IPS-15b (cell line): ENCODE measurements at regions not wholly inside any gene's neighbourhood (a gene's known extent, or its start where the extent isn't known, plus 50 kb on each side); places are given as distances from the start of the nearest gene placed in this dataset.

Experiments used
- H3K27me3 ChIP-seq: one replicate; pipeline ENCODE4 v1.6.1; 2013; ENCODE audit warnings: low read length; ENCODE audit not compliant: control insufficient read depth, insufficient read depth
- H3K36me3 ChIP-seq: one replicate; pipeline ENCODE4 v1.6.1; 2013; ENCODE audit warnings: low read length; ENCODE audit not compliant: control insufficient read depth, insufficient read depth
- H3K4me1 ChIP-seq: one replicate; pipeline ENCODE4 v1.6.1; 2013; ENCODE audit warnings: mild to moderate bottlenecking, low read length; ENCODE audit not compliant: control insufficient read depth, insufficient read depth
- H3K4me3 ChIP-seq: one replicate; pipeline ENCODE4 v1.5.1; 2013; ENCODE audit warnings: low read depth, low read length
- H3K9ac ChIP-seq: one replicate; pipeline ENCODE4 v1.6.1; 2013; ENCODE audit warnings: low read depth, mild to moderate bottlenecking, low read length
- H3K9me3 ChIP-seq: one replicate; pipeline ENCODE4 v1.6.1; 2013; ENCODE audit warnings: mild to moderate bottlenecking, low read length; ENCODE audit not compliant: control insufficient read depth, insufficient read depth

- no peaks in the 10 kb centered on the region for H3K9me3 ChIP-seq
Observed at GRCh38 chr22:48870436-48870835, 957.2 kb downstream of the BRD1 start.

GRCh38 chr22:48869788-48870187, 957.9 kb downstream of the BRD1 start:
- no peaks in the 10 kb centered on the region for H3K4me1 ChIP-seq
- no peaks in the 10 kb centered on the region for H3K36me3 ChIP-seq
- no peaks in the 10 kb centered on the region for H3K9me3 ChIP-seq
- H3K9ac ChIP-seq, result no peak overlapping the region
- no peak overlapping the region for H3K4me3 ChIP-seq
- no peaks in the 10 kb centered on the region for H3K27me3 ChIP-seq

More at GRCh38 chr22:48870436-48870835, 957.2 kb downstream of the BRD1 start:
- Histone ChIP-seq H3K4me3 (no peak overlapping the region), H3K36me3 (no peaks in the 10 kb centered on the region), H3K9ac (no peak overlapping the region), H3K27me3 (no peaks in the 10 kb centered on the region), H3K4me1 (no peaks in the 10 kb centered on the region)

GRCh38 chr22:48869161-48869560, 958.5 kb downstream of the BRD1 start:
- H3K9me3 ChIP-seq, result no peaks in the 10 kb centered on the region
- no peaks in the 10 kb centered on the region for H3K4me1 ChIP-seq
- no peaks in the 10 kb centered on the region for H3K36me3 ChIP-seq
- H3K9ac ChIP-seq, result no peak overlapping the region
- no peak overlapping the region for H3K4me3 ChIP-seq
- H3K27me3 ChIP-seq, result no peaks in the 10 kb centered on the region

DNA sequence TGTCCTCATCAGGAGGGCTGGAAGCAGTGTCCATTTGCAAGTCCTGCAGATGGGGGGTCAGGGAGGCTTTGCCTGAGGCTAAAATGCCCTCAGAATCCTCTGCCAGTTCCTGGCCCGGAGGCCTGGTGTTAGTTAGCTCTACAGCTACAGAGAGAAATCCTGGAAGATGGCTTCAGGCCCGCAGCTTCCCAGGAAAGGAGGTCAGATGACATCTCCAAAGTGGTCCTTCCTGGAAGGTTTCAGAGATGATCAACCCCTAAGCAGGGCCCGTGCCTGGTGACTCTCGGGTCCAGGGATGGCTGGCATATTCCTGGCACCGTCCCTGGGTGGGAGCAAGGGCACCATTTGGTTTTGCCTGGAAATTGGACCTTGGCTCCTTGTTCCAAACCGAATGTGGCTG, 959.1 kb downstream of the BRD1 start:
- Histone ChIP-seq H3K9me3 (no peaks in the 10 kb centered on the region), H3K27me3 (no peaks in the 10 kb centered on the region), H3K4me3 (no peak overlapping the region), H3K9ac (no peak overlapping the region), H3K4me1 (no peaks in the 10 kb centered on the region), H3K36me3 (no peaks in the 10 kb centered on the region)

DNA sequence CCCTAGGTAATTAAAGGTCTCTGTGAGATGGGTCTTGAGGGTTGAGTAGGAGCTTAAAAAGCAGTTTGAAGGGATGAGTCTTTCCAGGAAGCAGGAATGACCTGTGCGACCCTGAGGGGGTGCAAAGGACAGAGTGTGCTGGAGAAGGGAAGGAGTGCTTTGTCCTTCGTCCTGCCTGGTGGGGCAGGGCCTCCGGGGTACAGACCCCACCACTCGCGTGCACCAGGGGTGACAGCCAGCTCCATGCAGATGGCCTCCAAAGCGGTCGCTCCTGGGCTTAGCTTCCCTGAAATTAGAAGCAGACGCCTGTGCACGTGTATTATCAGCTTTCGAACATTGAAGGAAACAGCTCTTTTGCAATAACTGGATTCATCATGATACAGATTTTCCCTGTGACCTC, 959.8 kb downstream of the BRD1 start:
- H3K4me3 ChIP-seq, result no peak overlapping the region
- no peaks in the 10 kb centered on the region for H3K36me3 ChIP-seq
- H3K9me3 ChIP-seq, result no peaks in the 10 kb centered on the region
- H3K9ac ChIP-seq, result no peak overlapping the region
- H3K4me1 ChIP-seq, result no peaks in the 10 kb centered on the region
- no peaks in the 10 kb centered on the region for H3K27me3 ChIP-seq

- H3K4me1 ChIP-seq, result no peaks in the 10 kb centered on the region
- no peaks in the 10 kb centered on the region for H3K9me3 ChIP-seq
- no peak overlapping the region for H3K9ac ChIP-seq
- no peak overlapping the region for H3K4me3 ChIP-seq
- no peaks in the 10 kb centered on the region for H3K36me3 ChIP-seq
- no peaks in the 10 kb centered on the region for H3K27me3 ChIP-seq
Observed at GRCh38 chr22:48866906-48867681, 960.6 kb downstream of the BRD1 start.

DNA sequence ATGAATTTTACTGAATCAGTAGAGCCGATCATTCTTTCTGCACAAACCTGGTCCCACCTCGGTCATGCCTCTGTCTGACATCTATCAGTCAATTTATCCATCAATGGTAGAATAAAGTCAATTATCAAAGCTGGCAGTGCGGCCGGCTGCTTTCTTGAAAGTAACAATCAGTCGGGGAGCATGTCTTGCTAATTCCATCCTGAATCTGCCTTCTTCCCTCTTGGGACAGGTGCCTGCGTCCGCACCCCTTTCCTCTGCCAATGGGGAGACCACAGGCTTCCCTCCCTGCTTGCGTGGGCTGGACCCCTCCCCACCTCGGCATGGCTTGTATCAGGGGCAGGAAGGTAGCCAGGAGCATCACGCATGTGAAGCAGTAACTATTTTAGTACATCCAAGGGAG, 962.9 kb downstream of the BRD1 start:
- no peaks in the 10 kb centered on the region for H3K9me3 ChIP-seq
- no peaks in the 10 kb centered on the region for H3K36me3 ChIP-seq
- no peak overlapping the region for H3K4me3 ChIP-seq
- H3K4me1 ChIP-seq, result no peaks in the 10 kb centered on the region
- no peak overlapping the region for H3K9ac ChIP-seq
- no peaks in the 10 kb centered on the region for H3K27me3 ChIP-seq

- no peak overlapping the region for H3K9ac ChIP-seq
- no peaks in the 10 kb centered on the region for H3K4me1 ChIP-seq
- H3K27me3 ChIP-seq, result no peaks in the 10 kb centered on the region
- no peaks in the 10 kb centered on the region for H3K36me3 ChIP-seq
- H3K4me3 ChIP-seq, result no peak overlapping the region
- H3K9me3 ChIP-seq, result no peaks in the 10 kb centered on the region
Observed at GRCh38 chr22:48863965-48864528, 963.6 kb downstream of the BRD1 start.

DNA sequence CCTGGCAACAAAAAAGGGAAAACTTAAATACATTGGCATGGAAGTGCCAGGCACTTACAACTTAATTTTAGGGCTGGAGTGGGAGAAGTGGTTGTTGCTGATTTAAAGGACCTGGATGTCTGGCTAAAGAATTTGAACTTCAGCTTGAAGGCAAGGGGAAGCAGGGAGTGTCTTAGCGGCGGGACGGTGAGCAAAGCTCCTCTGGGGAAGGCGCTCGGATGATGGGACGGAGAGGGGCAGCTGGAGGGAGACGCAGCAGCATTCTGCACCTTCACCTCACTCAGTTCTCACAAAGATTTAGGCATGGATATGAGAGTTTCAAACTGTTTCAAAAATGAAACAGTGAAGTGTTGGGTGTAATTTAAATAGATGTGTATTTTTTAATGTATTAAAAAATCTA, 967.1 kb downstream of the BRD1 start:
- Histone ChIP-seq H3K4me1 (no peaks in the 10 kb centered on the region), H3K36me3 (no peaks in the 10 kb centered on the region), H3K9ac (no peak overlapping the region), H3K27me3 (no peaks in the 10 kb centered on the region), H3K4me3 (no peak overlapping the region), H3K9me3 (no peaks in the 10 kb centered on the region)

GRCh38 chr22:48858856-48859255, 968.8 kb downstream of the BRD1 start:
- H3K4me1 ChIP-seq, result no peaks in the 10 kb centered on the region
- no peaks in the 10 kb centered on the region for H3K36me3 ChIP-seq
- no peak overlapping the region for H3K4me3 ChIP-seq
- H3K27me3 ChIP-seq, result no peaks in the 10 kb centered on the region
- no peak overlapping the region for H3K9ac ChIP-seq
- H3K9me3 ChIP-seq, result no peaks in the 10 kb centered on the region

DNA sequence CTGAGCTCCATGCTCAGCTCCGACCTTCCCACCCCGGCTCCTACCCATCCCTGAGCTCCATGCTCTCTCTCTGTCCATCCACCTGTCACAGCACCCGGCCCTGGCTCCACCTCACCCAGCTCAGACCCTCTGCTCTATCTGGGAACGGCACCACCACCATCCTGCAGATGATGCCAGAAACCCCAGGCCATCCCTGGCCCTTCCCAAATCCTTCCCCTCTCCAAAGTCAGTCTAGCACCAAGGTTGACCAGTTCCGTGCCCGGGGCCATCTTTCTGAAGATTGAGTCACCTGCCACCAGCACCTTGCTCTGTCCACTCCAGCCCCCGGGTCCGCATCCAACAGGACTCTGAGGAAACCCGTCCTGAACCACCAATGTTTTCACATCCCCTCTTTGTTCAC, 969.6 kb downstream of the BRD1 start:
- Histone ChIP-seq H3K4me3 (no peak overlapping the region), H3K9ac (no peak overlapping the region), H3K36me3 (no peaks in the 10 kb centered on the region), H3K27me3 (no peaks in the 10 kb centered on the region), H3K4me1 (no peaks in the 10 kb centered on the region), H3K9me3 (no peaks in the 10 kb centered on the region)

DNA sequence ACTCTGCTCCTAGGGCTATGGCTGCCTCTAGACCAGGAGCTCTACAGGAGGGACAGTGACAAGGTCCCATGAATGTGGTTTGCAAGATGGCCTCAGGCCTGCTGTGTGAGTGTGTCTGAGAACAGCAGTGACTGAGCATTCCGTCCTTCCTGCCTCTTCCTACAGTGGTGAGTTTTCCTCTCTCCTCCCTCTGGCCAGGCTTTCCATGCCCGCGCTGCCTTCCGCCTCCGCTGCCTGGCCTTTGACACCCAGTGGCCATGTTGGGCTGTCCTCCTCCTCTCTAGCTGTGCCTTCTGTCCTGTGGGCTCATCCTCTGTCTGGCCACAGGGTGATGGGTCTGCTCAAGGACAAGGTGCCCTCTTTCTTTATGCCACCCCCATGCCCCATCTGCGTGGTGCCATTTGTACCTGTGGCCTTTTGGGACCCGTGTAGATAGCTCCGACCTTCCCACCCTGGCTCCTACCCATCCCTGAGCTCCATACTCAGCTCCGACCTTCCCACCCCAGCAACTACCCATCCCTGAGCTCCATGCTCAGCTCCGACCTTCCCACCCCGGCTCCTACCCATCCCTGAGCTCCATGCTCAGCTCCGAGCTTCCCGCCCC, 970.4 kb downstream of the BRD1 start:
- H3K9me3 ChIP-seq, result no peaks in the 10 kb centered on the region

More for the DNA sequence above, 970.4 kb downstream of the BRD1 start:
- H3K36me3 ChIP-seq, result no peaks in the 10 kb centered on the region
- no peaks in the 10 kb centered on the region for H3K27me3 ChIP-seq
- no peak overlapping the region for H3K9ac ChIP-seq
- H3K4me3 ChIP-seq, result no peak overlapping the region
- no peaks in the 10 kb centered on the region for H3K4me1 ChIP-seq
